Bronchial epithelial cell (primary cell): ENCODE measurements at regions not wholly inside any gene's neighbourhood (a gene's known extent, or its start where the extent isn't known, plus 50 kb on each side); places are given as distances from the start of the nearest gene placed in this dataset.

Source experiments
- DNase-seq: peaks from one replicate; pipeline ENCODE4 v3.0.0-alpha.2; 2010; ENCODE audit warnings: low read depth
- FAIRE-seq: peaks from 2 replicates; lab custom pipeline; 2011; peaks lifted over from hg19 to GRCh38; lab: Jason Lieb, UNC
- H3K27me3 ChIP-seq: 2 replicates; pipeline ENCODE4 v1.5.1; 2011; ENCODE audit warnings: low read length; ENCODE audit not compliant: control insufficient read depth, insufficient read depth
- H3K36me3 ChIP-seq: 2 replicates; pipeline ENCODE4 v1.5.1; 2011; ENCODE audit warnings: low read length; ENCODE audit not compliant: control insufficient read depth, insufficient read depth
- H3K4me3 ChIP-seq: 2 replicates; pipeline ENCODE4 v1.5.1; 2011; ENCODE audit warnings: mild to moderate bottlenecking, low read depth, low read length, control low read depth
- CTCF ChIP-seq: IDR thresholded peaks from 2 replicates; pipeline ENCODE4 v1.5.1; 2011; ENCODE audit warnings: mild to moderate bottlenecking, moderate library complexity, low read length, control low read depth, inconsistent platforms; ENCODE audit not compliant: insufficient read depth, severe bottlenecking

GRCh38 chr22:27697888-27698287 lies 103.7 kb downstream of the MN1 start:
- TF ChIP-seq CTCF: no peak
- no peaks in the 10 kb centered on the region for H3K36me3 ChIP-seq
- no peak overlapping the region for H3K4me3 ChIP-seq
- DNase-seq (no peak), FAIRE-seq (no peak)
- no peaks in the 10 kb centered on the region for H3K27me3 ChIP-seq
